ENCODE measurements at regions not wholly inside any gene's neighbourhood (a gene's known extent, or its start where the extent isn't known, plus 50 kb on each side); places are given as distances from the start of the nearest gene placed in this dataset.

DNA sequence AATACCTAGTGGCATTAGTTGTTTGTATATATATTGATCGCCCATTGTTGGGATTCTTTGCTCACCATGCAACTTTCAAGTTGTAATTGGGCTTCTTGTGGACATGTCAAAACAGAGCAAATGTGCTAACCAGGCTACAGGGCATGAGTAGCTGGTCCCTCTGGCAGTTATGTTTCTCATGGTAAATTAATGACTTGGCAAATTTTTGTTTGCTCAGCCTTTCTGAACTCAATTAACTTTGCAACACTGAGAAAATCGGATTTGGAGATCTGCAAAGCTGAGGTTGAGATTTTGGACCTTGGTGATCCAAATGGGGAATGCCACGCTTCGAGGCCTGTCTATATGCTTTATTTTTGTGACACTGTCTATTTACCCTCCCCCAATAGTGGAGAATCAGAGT lies 138.5 kb upstream of the PIRT start:
- DNase-seq (ENCODE audit: low read depth), result no peak

DNA sequence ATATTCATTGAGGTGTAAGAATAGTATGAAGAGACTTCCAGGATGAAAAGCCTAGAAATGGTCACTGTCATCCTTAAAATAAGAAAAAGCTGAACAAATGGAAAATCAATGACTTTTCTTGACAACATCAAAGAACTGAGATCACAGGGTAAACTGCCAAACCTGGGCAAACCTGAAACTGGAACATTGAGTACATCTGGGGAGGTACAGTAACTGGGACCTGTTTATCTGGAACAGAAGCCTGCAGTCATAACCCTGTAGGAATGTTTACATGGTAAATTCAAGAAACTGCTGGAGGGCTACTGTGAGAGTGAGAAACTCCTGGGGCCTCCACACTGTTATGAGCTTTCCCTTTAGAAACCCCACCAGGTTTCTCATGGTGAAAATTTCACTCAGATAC lies 130.1 kb upstream of the PIRT start:
- DNase-seq (ENCODE audit: low read depth), result no peak

DNA sequence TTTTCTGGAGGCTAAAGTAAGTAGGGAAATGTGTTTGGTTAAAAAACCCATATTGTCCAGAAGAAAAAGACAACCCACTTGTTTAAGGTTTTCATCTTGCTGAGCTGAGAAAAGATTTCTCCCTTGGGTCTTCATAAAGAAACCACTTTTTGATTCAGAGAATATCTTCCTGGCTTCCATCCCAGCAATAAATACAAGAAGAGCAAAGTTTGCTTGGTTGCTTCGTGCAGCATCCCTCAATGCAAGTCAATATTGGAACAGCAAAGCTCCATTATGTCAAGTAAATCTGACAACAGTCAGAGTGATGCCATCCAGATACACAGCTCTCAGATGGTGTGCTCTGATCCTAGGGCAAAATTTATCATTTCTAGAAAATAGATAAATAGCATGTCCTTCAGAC lies 118.9 kb upstream of the PIRT start:
- no peak for DNase-seq (ENCODE audit: low read depth)

DNA sequence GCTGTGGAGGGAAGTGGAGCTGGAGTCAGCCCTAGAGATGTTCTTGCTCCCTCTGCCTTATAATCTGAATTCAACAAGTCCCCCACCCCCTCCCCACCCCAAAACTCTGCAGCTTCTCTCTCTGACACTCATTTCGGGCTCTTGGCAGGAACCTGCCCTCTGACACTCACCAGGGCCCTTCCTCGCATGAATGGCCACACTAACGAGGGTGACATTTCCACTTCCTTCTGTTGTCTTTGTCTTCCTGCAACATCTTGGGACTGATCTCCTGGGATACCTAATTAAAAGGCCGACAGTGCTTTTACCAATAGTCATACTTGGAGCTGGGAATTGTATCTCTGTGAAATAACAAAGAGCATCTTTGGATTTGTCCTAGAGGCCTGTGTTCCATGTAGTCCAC lies 106.9 kb upstream of the PIRT start:
- no peak for DNase-seq (ENCODE audit: low read depth)

DNA sequence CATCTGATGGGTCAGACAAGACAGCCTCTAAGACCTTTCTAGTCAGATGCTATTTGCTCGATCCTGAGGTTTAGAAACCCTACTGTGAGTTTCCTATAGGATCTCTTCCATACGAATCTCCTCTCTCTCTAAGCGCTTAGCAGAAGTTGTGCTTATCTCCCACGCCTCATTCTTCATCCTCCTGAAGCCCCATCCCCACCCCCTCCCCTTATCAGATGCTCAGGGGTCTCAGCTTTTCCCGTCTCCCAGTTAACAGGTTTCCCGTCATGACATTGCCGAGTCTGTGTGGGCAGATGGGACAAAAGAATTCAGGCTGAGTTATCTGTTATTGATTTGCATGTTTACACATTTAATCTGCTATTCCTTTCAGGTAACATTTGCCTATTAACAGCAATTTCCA lies 99.0 kb upstream of the PIRT start:
- no peak for DNase-seq (ENCODE audit: low read depth)

- no peak for DNase-seq (ENCODE audit: low read depth)
Measured at GRCh38 chr17:10932938-10933337, 95.1 kb upstream of the PIRT start.

DNA sequence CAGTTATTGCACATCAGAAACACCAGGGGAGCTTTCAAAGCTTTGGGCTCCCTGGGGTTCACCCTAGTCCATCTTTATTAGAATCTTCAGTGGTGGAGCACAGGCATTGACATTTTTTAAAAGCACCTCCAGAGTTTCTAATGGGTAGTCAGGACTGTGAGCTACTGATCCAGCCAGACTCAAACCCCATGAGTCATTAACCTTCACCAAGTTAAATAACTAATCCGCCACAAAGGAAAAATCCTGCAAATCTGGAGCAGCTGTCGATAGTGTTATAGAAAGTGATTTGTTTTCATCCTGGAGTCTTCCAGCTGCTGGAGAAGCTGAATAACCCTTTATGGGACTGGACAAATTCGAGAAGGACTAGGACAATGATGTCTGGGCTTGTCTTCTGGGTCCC lies 93.2 kb upstream of the PIRT start:
- DNase-seq (ENCODE audit: low read depth), result no peak

- DNase-seq (ENCODE audit: low read depth), result no peak
Measured at GRCh38 chr17:10927712-10928111, 89.8 kb upstream of the PIRT start.

DNA sequence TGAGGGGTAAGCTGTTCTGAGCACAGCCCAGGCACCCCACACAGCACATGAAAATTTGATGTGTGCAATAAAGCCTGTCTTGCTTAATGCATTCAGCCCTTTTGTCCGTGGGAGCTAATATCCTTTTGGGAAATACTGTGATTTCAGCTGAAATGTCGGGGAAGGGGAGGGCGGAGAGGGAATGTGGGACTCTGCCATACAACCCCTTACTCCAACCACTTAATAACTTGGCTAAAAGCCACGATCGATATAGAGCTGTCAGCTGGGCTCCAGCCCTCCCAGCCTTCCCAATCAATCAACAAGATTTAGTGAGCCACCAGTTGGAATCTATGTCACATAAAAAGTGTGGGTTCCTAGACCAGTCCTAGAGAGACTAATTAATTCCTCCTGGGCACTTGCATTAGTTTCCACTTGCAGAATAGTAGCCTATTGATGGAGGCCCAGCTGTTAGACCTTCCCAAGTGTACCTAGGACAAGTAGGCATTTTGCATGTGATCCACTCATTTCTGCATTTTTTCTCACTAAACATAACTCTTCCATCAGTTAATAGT lies 82.7 kb upstream of the PIRT start:
- no peak for DNase-seq (ENCODE audit: low read depth)

DNA sequence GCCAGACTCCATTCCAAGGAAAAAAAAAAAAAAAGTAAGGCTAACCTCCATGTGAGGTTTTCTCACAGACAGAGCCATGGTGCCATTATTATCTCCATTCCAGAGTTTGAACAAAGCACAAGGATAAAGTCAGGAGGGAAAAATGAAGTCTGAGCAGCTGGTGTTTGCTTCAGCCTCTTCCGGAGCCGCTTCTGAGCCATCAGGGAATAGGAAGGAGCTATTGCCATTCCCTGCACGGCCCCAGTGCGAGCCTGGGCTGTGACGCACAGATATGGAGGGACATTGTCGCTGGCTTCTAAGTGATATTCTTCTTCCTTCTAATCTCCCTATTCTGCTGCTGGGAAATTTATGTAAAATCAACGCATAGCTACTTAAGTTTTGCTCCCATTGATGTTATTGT lies 69.5 kb upstream of the PIRT start:
- no peak for DNase-seq (ENCODE audit: low read depth)

GRCh38 chr17:10899281-10899680 lies 61.4 kb upstream of the PIRT start:
- no peak for DNase-seq (ENCODE audit: low read depth)

DNA sequence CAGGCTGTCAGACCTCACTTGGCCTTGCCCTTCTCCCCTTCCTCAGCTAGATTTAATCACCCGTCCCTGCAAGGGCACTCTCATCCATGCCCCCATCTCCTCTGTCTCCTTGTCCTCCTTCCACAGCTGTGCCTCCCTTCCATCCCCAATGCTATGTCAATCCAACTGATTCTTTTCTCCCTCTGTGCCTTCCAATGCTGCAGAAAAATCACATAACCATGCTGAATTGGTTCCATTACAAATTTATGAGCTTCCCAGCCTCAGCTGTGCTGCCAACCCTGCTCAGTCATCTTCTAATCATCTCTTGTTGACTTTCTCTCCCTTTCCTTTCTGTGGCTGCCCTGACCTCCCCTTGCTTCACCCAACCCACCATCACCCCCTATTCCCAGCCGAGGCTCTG lies 56.3 kb upstream of the PIRT start:
- no peak for DNase-seq (ENCODE audit: low read depth)

DNA sequence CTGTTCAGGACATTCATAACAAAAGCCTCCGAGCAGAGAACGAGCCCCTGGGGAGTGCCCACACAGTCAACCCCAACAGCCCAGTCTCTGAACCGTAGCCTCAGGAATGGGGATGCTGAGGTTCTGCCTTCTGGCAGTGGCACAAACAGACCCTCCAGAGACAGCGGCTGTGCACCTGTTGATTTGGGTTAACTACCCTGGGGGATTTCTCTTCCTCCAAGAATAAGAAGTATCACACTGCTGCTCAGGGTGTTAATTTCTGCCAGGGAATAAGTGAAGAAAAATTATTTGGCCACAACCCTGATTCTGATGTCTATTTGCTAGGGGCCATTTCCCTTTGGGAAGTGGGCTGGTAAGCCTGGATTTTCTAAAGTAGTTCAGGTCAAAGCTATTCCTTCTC lies 51.0 kb upstream of the PIRT start:
- DNase-seq (ENCODE audit: low read depth), result no peak

Data from iris pigment epithelial cell (primary cell).